GM12878 (cell line): ENCODE measurements at regions not wholly inside any gene's neighbourhood (a gene's known extent, or its start where the extent isn't known, plus 50 kb on each side); places are given as distances from the start of the nearest gene placed in this dataset.

ENCODE experiments used
- ATAC-seq: fragments of 200-7000 bp; cut with Tn5 transposase; 3 replicates; pipeline ENCODE4 v1.9.1; 2020; ENCODE audit warnings: mild to moderate bottlenecking, moderate library complexity
- BruUV-seq: library from RNA; stranded (reverse); fragments of 400-500 nt; replicated peaks from 2 replicates; lab custom pipeline; 2021; lab: Mats Ljungman, UMichigan
- CTCF ChIA-PET: fragments of 300-600 bp; sonication (Branson Sonifier 250); formaldehyde crosslinking; extraction: SDS; loops from one replicate; lab custom pipeline; 2021; ENCODE audit warnings: inconsistent platforms; lab: Yijun Ruan, JAX
- POLR2A ChIA-PET: fragments of 350-600 bp; formaldehyde crosslinking; extraction: SDS; loops from one replicate; lab custom pipeline; 2021; ENCODE audit warnings: inconsistent platforms; lab: Charles Lee
- RAD21 ChIA-PET: fragments of 300-600 bp; sonication (Branson Sonifier 250); formaldehyde crosslinking; loops from one replicate; lab custom pipeline; 2023; ENCODE audit warnings: antibody characterized with exemption; ENCODE audit not compliant: unreplicated experiment; lab: Charles Lee
- SMC1A ChIA-PET: fragments of 300-600 bp; sonication (Branson Sonifier 250); formaldehyde crosslinking; loops from one replicate; lab custom pipeline; 2023; ENCODE audit not compliant: unreplicated experiment, uncharacterized antibody; lab: Charles Lee
- DNase-seq: peaks from one replicate; pipeline ENCODE4 v3.0.0-alpha.2; 2011; ENCODE audit warnings: low read depth, low spot score
- FAIRE-seq: peaks from 3 replicates; lab custom pipeline; 2011; peaks lifted over from hg19 to GRCh38; lab: Jason Lieb, UNC
- H2AFZ ChIP-seq: 2 replicates; pipeline ENCODE4 v1.6.0; 2011; ENCODE audit warnings: low read depth, low read length, control low read depth; ENCODE audit not compliant: control insufficient read depth
- H3K27ac ChIP-seq: 2 replicates; pipeline ENCODE4 v1.5.1; 2011; ENCODE audit warnings: control low read depth; ENCODE audit not compliant: control insufficient read depth, insufficient read depth
- H3K27me3 ChIP-seq, 2 experiments: replicated peaks in 1 of 2; 2 replicates each; pipeline versions ENCODE4 v1.6.0 to v1.6.1; 2011; ENCODE audit warnings: low read length in 1 of 2; ENCODE audit not compliant: control insufficient read depth in 2 of 2, insufficient read depth in 2 of 2
- H3K36me3 ChIP-seq, 2 experiments: 2 replicates each; pipeline ENCODE4 v1.5.1; 2011; ENCODE audit warnings: low read length in 1 of 2; ENCODE audit not compliant: control insufficient read depth in 2 of 2, insufficient read depth in 2 of 2
- H3K4me1 ChIP-seq: 2 replicates; pipeline ENCODE4 v1.6.1; 2011; ENCODE audit warnings: mild to moderate bottlenecking, low read length, moderate library complexity, mixed read lengths; ENCODE audit not compliant: control insufficient read depth, insufficient read depth
- H3K4me2 ChIP-seq: 2 replicates; pipeline ENCODE4 v1.6.0; 2011; ENCODE audit warnings: control low read depth; ENCODE audit not compliant: control insufficient read depth, insufficient read depth
- H3K4me3 ChIP-seq: fragments of 200-600 bp; sonication (generic); 2 replicates; pipeline ENCODE4 v1.5.1; 2016
- H3K79me2 ChIP-seq: 2 replicates; pipeline ENCODE4 v1.6.0; 2011; ENCODE audit warnings: low read length; ENCODE audit not compliant: control insufficient read depth, insufficient read depth
- H3K9ac ChIP-seq: 2 replicates; pipeline ENCODE4 v1.8.0; 2011; ENCODE audit warnings: low read length, control low read depth, mixed read lengths; ENCODE audit not compliant: control insufficient read depth, insufficient read depth
- H3K9me3 ChIP-seq: replicated peaks from 3 replicates; pipeline ENCODE4 v1.5.1; 2011; ENCODE audit warnings: mild to moderate bottlenecking, low read length; ENCODE audit not compliant: control insufficient read depth, insufficient read depth
- H4K20me1 ChIP-seq: 2 replicates; pipeline ENCODE4 v1.6.0; 2011; ENCODE audit not compliant: control insufficient read depth, insufficient read depth
- ATF7 ChIP-seq: fragments of 450-650 bp; IDR thresholded peaks from 2 replicates; pipeline ENCODE4 v1.6.1; 2016; ENCODE audit warnings: low read depth, mild to moderate bottlenecking
- CBFB ChIP-seq: IDR thresholded peaks from 2 replicates; pipeline ENCODE4 v1.6.1; 2016; ENCODE audit warnings: antibody characterized with exemption, low read depth
- CREM ChIP-seq: IDR thresholded peaks from 2 replicates; pipeline ENCODE4 v1.6.1; 2014; ENCODE audit warnings: antibody characterized with exemption, low read depth
- EED ChIP-seq: sonication (generic); IDR thresholded peaks from 2 replicates; pipeline ENCODE4 v1.6.1; 2016; ENCODE audit warnings: antibody characterized with exemption, low read depth
- MYC ChIP-seq: IDR thresholded peaks from 2 replicates; pipeline ENCODE4 v1.6.1; 2011; ENCODE audit warnings: mild to moderate bottlenecking, low read length, moderate library complexity, inconsistent platforms; ENCODE audit not compliant: insufficient read depth, insufficient replicate concordance, insufficient read length, severe bottlenecking
- NRF1 ChIP-seq: conservative IDR thresholded peaks from 2 replicates; pipeline ENCODE4 v1.6.1; 2011; ENCODE audit warnings: mild to moderate bottlenecking, low read depth, low read length, improper control_type of control experiment
- RAD51 ChIP-seq: fragments of 450-650 bp; IDR thresholded peaks from 2 replicates; pipeline ENCODE4 v1.6.1; 2016; ENCODE audit warnings: moderate library complexity, mild to moderate bottlenecking, inconsistent platforms
- REST ChIP-seq: IDR thresholded peaks from 2 replicates; pipeline ENCODE4 v1.6.1; 2012; ENCODE audit warnings: mild to moderate bottlenecking, low read depth, low read length
- WGBS: methylation state at CpG from one replicate; pipeline ENCODE4 v1.1.6; 2016; ENCODE audit warnings: low lambda C conversion rate; ENCODE audit not compliant: insufficient replicate concordance, insufficient coverage; ENCODE audit errors: missing lambda C conversion rate; 5-methylcytosine and 5-hydroxymethylcytosine counted together
- in situ Hi-C: fragments of 300-500 bp; cut with MboI; formaldehyde crosslinking; loops from 9 replicates; pipeline ENCODE4 v1.14.3; 2018; ENCODE audit warnings: mixed read lengths
- intact Hi-C: fragments of 100-400 bp; cut with micrococcal nuclease; formaldehyde crosslinking; loops from one replicate; pipeline ENCODE4 v1.14.2; 2022; ENCODE audit not compliant: unreplicated experiment

GRCh38 chr13:50257646-50258045 is 242.4 kb downstream of the KCNRG start:
- FAIRE-seq (no peak), ATAC-seq (no peak), DNase-seq (no peak)
- in situ Hi-C loops (no loop called here), intact Hi-C loops (no loop called here)
- H3K9ac ChIP-seq, result no peak overlapping the region
- TF ChIP-seq RAD51, result no peak
- no peak for TF ChIP-seq ATF7
- TF ChIP-seq EED, result no peak
- no peak for TF ChIP-seq CREM
- no peak for TF ChIP-seq NRF1
- TF ChIP-seq REST, result no peak
- TF ChIP-seq CBFB, result no peak
- no peak for TF ChIP-seq MYC
- no peak overlapping the region for H3K4me2 ChIP-seq
- BruUV-seq, result no TSS peak
- no peak overlapping the region for H2AFZ ChIP-seq
- no peaks in the 10 kb centered on the region for H3K36me3 ChIP-seq
- ChIA-PET CTCF (no interaction called here), POLR2A (no interaction called here), SMC1A (interaction anchor here (0.9 kb wide), 1 partner anchor 13 kb away, joined by 3 read pairs; no protein-coding TSS in a partner anchor), RAD21 (interaction anchor here (0.8 kb wide), 1 partner anchor 654 kb away, joined by 3 read pairs; no protein-coding TSS in a partner anchor)
- no peaks in the 10 kb centered on the region for H3K9me3 ChIP-seq
- H3K79me2 ChIP-seq, result no peaks in the 10 kb centered on the region
- no peaks in the 10 kb centered on the region; a peak in 1 of 4 replicates for H3K27me3 ChIP-seq
- no peak overlapping the region for H3K4me3 ChIP-seq
- H3K4me1 ChIP-seq, result no peaks in the 10 kb centered on the region
- WGBS, result 12% methylated on average over 3 of the region's 3 CpGs
- H4K20me1 ChIP-seq, result no peaks in the 10 kb centered on the region
- no peak overlapping the region for H3K27ac ChIP-seq
